NCI-H510A (cell line): ENCODE measurements at regions not wholly inside any gene's neighbourhood (a gene's known extent, or its start where the extent isn't known, plus 50 kb on each side); places are given as distances from the start of the nearest gene placed in this dataset.

Experiments
- DNase-seq: peaks from one replicate; lab custom pipeline; 2025; lab: John Stamatoyannopoulos, UW

DNA sequence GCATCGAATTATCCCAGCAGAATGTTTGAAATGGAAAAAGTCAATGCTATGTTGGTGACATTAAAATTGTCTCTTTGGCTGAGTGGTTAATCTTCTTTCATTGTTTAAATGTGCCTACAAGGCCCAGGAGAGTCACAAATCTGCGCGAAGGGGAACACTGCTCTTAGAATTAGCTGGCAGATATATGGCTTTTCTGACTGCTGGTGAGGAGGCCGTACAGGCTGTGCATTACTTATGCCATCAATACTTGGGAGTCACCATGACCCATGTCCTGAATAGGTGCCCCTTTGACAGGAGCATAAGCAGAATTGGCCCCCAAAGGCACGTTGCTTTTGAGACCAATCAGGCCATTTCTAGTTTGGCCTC, 521.5 kb downstream of the FUT8 start:
- DNase-seq: no peak

DNA sequence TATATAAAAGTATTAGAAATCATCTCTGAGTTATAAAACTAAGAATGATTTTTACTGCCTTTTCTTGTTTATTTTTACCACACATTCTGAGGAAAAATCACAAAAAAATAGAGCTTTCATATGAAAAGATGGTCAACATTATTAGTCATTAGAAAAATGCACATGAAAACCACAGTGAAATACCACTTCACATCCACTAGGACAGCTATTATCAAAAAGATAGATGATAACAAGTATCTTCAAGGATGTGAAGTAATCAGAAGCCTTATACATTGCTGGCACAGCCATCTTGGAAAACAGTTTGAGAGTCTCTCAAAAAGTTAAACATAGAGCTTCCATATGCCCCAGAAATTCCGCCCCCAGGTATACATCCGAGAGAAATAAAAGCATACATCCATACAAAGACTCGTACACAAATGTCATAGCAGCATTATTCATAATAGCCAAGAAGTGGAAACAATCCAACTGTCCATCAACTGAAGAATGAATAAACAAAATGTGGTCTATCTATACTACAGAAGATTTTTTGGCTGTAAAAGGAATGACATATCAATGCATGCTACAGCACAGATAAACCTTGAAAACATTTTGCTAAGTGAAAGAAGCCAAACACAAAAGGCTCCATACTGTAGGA, 523.9 kb downstream of the FUT8 start:
- DNase-seq: no peak

DNA sequence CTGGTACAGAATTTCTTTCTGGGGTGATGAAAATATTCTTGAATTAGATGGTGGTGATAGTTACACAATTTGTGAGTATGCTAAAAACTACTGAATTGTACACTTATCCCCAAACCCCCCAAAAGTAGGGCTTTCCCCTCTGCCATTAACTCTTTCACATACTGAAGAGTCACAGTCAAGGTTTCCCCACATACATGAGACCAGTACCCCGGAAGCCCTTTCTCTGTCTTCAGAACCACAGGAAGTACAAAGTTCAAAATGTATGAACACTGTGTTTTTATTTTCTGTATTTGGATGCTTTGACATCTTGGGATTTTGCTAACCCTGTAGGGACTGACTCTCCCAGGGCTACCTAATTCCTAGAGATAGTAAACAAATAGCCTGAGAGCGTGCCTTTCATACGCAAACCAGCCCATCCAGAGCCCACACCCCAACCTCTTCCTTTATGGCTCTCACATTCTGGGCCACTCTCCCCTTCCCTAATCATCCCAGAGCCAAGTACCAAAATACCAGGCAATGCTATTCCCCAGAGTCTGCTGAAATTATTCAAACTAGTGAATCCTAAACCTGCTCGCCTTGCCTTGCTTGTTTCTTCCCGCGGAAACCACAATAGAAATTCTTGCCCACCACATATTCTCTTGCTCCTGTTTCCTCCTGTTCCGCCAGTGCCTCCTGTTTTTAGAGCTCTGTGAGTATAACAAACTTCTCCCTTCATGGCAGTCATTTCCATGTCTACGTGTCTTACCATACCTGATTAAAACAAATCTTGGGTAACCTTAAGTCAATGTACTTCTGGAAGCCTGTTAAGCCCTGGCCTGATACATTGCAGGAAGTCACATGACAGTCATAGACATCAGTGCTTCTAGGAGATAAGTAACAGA, 524.8 kb downstream of the FUT8 start:
- no peak for DNase-seq

DNA sequence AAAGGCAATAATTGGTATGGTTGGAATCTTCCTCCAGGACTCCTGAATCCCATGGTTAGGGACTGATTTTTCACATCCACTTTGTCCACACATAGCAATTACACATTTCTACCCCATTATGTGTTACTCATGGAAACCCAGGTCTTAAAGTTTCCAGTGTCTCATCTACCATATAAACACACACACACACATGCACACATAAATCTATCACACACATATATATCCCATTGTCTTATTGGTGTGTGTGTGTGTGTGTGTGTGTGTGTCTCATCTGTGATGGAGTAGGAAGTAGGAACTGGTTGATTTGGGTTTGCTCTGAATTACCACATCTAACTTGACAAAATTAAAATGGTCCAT, 525.4 kb downstream of the FUT8 start:
- DNase-seq: no peak

DNA sequence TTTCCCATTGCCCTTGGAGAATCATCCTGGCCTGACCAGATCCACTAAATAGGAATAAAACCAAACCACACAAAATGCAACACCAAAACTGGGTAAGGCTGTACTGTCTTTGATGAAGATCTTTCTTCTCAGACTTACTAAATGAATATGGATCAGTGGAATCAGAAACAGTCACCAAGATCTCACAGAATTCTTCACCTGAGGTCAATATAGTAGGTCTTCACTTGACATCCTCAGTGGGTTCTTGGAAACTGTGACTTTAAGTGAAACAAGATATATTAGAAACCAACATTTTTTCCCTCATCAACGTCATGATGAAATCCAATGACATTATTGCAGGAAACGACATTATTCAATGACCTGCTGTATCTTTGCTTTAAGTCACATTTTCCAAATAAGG, 526.2 kb downstream of the FUT8 start:
- DNase-seq: no peak

DNA sequence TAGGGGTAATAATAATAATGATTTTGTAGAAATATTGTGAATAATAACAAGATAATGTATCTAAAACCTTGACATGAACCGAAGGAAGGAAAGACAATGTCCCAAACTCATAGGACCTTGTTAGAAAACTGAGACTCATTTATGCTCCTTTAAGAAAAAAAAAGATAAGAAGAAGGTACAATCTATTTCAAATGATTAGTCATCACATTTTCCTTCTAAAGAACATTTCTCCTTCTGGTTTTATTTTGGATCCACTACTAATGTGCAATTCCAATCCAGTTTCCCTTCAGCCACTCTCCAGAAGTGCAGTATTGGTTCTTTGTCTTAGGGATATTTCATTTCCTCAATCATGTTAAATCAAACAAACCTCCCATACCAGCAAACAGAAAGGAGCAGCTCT, 526.7 kb downstream of the FUT8 start:
- DNase-seq: no peak

DNA sequence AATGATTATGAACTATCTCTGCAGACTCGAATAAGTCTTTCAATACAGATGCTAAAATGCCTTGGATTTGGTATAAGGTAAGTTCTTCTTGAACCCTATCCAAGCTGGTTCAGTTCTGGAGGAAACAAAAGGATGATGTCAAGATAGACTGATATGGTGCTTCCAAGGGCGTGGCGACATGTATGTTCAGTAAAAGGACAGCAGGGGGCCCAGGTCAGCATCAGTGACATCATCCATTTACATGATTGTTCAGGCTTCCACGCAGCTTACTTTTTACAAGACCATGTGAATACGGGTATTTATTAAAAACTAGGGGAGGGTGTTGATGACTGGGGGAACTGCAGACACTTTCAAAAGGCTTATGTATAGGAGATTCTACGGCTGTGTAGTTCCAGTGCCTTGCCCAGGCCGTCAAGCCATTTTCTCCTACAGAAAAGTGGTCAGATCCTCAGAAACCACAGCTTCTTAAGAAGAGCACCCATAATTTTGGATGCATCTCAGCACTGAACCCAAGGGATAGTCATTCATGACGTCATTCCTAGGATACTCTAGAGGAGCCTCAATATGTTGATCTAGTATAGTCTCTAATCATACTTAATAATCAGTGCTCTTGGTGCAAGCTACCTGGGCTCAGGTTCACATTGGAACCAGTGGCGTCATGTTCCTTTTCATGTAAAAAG, 527.7 kb downstream of the FUT8 start:
- DNase-seq: no peak

DNA sequence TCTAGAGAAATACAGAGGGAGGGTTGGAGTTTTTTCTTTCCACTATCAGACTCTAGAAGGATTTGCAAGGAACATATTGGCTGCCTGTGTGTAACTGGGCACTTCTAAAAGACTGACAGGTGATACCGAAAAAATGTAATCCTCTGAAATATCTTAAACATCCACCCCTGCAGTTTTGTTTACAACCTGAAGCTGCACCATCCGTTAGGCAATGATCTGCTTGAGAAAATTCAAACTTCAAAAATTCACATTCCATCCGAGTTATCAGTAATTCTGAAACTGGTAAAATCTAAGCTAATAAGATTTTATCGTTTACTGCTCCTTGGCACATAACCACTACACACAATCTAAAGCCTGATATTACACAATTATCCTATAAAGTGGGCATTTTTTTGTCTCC, 528.6 kb downstream of the FUT8 start:
- no peak for DNase-seq

DNA sequence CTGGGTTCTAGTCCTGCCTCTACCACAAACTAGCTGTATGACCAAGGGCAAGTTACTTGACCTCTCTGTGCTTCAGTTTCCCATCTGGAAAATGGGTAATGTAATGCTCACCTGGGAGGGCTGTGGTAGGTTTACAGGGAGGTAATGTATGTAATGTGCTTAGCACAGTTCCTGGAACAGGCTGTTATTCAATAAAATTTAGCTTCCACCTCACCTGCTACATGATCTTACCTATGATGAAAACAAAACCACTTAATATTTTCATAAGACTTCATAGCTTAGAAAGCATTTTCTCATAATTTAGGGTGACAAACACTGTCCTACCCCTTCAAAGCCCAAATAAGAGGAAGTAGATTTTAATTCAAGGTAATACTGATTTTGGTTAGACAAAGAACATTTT, 530.6 kb downstream of the FUT8 start:
- DNase-seq: no peak

DNA sequence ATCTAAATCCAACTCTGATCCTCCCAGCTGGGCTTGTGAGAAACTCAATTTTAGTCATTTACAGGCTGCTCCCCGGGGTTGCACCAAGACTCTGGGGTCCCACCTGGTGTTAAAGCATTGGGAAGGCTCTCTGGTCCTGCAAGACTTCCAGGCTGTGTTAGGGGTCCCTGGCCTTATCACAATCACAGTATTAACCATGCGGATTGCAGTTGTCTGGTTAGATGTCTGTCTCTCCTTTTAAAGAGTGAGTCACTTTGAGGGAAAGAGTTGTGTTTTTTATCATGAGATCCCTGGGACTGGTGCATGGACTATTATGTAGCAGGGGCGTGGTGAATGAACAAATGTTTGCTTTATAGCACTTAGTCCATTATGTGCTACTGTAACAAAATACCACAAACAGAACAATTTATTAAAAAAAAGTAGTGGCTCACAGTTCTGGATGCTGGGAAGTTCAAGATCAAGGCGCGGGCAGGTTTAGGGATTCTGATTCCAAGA, 531.4 kb downstream of the FUT8 start:
- no peak for DNase-seq

DNA sequence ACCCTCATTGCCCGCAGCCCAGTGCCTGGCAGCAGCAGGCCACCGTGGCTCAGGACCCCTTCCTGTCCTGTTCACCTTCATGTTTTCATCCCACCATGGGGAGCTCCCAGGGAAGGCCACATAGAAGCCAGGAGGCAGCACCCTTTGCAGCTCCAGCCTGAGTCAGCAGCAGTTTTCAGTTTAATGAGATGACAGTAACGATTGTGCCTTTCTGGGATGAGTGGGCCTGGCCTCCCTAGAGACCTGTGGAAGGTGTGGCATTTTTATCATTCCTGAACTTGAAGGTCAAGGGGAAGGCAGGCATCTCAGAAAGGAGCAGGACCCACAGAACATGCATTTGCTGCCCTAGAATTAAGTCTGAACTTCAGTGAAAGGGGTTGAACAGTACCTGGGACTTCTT, 532.8 kb downstream of the FUT8 start:
- no peak for DNase-seq

DNA sequence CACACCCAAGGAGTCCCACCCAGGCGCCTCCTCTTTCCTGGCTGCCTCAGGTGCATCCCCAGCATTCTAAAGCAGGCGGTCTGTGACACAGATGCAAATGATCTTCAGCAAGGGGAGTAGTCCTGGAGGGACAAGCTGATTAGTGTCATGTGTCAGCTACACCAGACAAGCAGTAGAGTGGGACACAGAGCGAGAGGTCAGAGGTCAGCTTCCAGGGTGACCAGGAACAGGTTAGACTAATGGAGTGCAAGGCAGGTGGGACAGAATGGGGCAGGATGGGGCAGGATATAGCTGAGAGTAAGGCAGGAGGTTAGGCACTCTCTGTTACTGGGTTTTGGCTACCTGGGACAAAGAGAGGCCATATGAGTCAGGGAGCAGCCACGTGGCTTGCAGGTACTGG, 534.0 kb downstream of the FUT8 start:
- DNase-seq: no peak

DNA sequence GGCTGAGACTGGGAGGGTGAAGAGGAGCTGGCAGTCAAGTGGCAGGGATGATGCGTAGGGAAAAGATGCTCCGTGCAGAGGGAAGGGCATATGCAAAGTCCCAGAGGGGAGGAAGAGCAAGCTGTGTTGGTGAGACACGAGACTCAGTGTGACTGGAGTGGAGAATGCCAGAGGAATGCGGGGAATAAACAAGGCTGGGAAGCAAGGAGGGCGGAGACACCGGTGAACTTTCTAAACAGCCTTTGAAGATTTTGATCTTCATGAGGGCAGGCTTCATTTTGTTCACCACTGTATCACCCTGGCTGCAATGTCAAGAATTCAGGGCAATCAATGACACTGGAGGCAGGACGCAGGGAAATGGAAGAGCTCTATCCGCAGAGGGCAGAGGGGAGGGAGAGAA, 535.8 kb downstream of the FUT8 start:
- DNase-seq: no peak

DNA sequence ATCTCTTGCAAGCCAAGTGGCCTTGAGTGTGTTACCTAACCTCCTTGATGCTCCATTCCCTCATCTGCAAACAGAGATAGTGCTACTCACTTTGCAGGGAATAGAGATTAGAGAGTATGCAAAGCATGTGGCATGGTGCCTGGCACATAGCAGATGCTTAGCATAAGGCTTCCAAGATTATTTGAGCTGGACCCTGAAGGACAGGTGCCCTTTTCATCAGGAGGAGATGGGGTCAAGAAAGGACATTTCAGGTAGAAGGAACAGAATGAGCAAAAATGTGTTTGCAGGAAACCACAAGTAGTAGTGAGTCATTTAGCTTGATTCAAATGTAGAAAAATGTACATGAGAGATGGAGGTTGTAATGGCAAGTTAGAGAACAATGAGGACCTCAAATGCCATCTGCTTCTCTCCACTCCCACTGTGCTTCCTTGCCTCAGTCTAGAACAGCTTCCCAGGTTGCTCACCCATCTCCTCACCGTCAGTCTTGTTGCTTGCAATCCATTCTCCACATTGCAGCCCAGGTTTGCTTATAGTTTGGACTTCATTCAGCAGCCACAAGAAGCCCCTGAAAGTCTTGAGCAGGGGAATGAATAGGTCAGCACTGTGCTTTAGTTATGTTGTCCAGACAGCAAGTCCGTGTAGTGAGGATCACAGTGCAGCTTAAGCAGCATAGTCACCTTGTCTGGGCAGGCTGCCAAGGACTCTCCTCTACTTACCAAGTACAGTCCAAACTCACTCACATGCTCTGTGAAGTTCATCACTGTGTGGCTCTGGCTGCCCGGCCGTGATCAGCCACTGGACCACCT, 536.3 kb upstream of the CCDC196 start:
- DNase-seq: peak; percentile 56

DNA sequence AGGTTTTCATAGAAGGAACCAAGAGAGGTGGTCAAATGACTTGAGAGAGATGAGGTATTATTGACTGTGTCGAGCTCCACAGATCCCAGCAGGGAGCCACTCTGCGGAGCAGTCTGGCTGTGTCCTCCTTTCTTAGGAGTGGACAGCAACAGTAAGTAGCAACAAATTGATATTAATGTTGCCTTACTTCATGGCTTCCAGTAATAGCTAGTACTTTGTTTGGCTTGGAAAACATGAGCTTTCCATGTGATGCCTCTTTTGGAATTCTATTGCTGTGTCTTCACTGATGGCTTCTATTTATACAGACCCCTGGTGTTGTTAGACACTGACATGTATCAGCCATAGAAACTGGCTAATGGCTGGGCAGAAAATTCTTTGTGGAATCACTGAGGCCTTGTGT, 531.2 kb upstream of the CCDC196 start:
- DNase-seq: no peak

DNA sequence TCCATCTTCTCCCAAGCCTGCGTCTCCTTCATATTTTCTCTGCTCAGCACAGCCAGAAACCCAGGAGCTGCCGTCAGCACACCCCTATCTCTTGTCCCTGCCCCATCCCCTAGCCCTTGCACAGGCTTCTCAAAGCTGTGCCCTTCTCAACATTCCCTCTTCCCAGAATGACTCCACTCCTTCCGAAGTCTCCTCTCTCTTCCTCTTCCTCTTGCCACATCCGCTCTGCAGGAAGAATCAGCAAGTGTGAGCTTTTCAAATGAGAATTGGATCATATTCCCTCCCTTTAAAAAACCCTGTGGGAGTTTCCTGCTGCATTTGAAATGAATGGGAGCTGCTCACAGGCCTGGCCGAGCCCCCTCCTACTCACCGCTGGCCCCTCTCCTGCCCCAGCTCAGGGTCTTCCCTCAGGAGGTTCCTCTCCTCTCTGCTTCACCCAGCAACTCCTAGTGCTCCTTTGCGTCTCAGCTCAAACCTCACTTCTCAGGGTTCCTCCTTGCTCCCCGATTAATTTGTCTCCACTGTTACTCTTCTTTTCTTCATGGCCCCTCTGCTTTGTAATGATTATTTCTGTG, 528.5 kb upstream of the CCDC196 start:
- DNase-seq: no peak

DNA sequence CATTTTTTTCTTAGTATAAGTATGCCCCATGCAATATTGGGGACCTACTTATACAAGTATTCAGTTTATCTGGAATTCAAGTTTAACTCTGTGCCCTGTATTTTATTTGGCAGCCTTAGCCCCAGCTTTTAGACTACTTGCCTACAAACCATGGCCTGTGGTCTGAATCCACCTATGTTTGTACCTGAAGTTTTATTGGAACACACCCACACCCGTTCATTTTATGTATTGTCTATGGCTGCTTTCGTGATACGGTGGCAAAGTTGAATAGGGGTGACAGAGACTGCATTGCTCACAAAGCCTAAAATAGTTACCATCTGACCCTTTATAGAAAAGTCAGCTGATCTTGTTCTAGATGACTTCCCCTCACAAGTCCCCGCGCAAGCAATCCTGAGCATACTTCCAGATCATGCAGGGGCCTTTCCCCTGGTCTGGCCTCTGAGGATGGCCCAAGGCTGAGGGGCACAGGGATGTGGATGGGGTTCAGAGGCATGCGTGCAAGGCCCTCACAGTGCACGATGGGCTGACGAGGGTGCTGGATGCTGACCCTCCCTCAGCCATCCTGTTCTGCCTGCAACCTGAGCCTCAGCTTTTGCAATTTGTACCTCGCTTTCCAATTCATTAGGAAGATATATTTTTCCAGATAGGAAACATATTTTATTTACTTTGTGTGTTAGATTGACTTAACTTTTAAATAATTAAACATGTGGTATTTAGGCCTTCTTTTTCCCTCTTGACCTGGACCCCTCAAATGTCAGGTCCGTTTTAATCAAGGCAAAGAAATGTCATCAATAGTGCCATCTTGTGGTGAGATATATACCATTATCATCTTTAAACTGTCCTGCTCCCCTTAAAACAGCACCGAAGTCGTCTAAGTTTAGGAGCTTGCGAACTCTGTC, 527.3 kb upstream of the CCDC196 start:
- DNase-seq: no peak

DNA sequence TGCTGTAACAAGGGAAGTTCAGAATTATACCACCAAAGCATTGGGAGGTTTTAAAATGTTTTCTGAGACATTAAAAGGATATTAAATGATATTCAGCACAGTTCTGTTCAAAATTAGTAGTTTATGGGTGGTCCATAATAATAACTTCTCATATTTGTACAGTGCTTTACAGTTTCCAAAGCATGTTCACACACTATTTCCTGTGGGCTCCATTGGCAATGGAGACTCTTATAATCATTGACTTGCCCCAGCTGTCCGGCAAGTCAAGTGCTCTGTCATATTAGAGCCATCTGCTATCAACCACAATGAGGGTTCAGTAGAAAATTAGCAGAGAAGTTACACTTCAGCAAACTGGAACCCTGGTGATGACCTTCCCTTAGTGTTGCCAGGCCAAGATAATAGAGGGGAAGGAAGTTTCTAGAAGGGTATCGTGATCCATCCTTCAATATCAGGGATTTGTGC, 526.6 kb upstream of the CCDC196 start:
- DNase-seq: no peak

DNA sequence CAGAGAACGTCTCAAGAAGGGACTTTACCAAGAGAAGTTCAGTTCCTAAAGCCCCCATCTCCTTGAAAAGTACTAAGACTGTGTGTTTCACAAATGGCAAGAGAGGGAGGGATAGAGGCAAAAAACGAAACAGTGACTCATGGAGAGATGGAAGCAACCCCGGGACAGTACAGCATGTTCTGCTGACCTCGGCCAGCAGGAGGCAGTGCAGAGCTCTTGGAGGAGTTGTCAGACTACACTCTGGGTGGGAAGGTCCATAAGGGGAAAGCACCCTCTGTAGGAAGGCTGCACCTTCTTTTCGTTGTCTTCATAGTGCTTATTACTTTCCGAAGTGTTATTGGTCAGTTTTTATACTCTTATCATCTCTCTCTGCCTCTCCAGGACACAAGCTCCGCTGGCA, 525.2 kb upstream of the CCDC196 start:
- no peak for DNase-seq

DNA sequence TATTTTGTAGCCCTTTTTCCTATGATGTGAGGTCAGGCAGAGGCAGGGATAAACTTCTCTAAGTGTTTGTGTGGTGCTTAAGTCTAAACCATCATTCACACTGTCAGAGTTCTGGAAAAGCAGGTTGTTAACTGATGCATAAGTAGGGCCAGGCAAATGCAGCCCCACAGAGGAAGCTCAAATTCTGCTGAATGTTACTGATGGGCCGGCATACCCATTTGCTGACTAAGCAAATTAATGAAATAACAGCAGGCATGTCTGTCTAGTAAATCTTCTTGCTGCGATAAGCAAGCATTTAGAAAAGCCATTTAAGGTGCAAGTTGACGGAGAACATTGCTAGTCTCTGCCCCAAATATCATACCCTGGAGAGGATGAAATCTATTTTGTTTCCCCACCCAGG, 523.2 kb upstream of the CCDC196 start:
- DNase-seq: no peak

DNA sequence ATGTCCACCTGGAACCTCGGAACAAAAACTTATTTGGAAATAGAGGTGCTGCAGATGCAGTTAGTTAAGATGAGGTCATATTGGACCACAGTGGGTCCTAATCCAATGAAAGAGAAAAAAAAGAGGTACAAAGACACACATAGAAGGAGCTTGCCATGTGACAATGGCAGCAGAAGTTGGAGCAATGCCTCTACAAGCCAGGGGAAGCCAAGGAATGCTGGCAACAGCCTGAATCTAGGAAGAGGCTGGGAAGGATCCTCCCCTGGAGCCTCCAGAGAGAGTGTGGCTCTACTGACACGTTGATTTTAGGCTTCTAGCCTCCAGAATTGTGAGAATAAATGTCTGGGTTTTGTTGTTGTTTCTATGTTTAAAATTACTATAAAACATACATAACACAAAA, 521.8 kb upstream of the CCDC196 start:
- DNase-seq: no peak
